Gastroesophageal sphincter (tissue), 4 donors: ENCODE measurements at regions not wholly inside any gene's neighbourhood (a gene's known extent, or its start where the extent isn't known, plus 50 kb on each side); places are given as distances from the start of the nearest gene placed in this dataset.

ENCODE experiments used
- ATAC-seq: fragments of 150-250 bp; one replicate; pipeline ENCODE4 v1.9.1; 2016; ENCODE audit warnings: mild to moderate bottlenecking, moderate library complexity
- H3K27ac ChIP-seq, 4 donors: fragments of 200-600 bp; sonication (generic) in 3 of 4; 1 replicate in 3 of 4; 2 replicates in 1 of 4; pipeline ENCODE4 v1.5.1; 2016 to 2019
- H3K27me3 ChIP-seq: fragments of 200-600 bp; sonication (generic); one replicate; pipeline ENCODE4 v1.5.1; 2019
- H3K36me3 ChIP-seq, 2 donors: fragments of 200-600 bp; sonication (generic); one replicate each; pipeline ENCODE4 v1.5.1; 2019; ENCODE audit warnings: control low read depth in 1 of 2
- H3K4me1 ChIP-seq, 3 donors: fragments of 200-600 bp; sonication (generic); 1 replicate in 2 of 3; 2 replicates in 1 of 3; pipeline ENCODE4 v1.5.1; 2016 to 2019; ENCODE audit warnings: control low read depth in 2 of 3
- H3K4me3 ChIP-seq, 2 donors: fragments of 200-600 bp; sonication (generic); one replicate each; pipeline ENCODE4 v1.5.1; 2019; ENCODE audit warnings: mild to moderate bottlenecking in 1 of 2, moderate library complexity in 1 of 2
- H3K9me3 ChIP-seq, 3 donors: fragments of 200-600 bp; sonication (generic); one replicate each; pipeline ENCODE4 v1.5.1; 2017 to 2019; ENCODE audit warnings: control low read depth in 2 of 3
- EP300 ChIP-seq: sonication (generic); formaldehyde crosslinking; IDR thresholded peaks from one replicate; pipeline ENCODE4 v1.6.1; 2017; ENCODE audit warnings: antibody characterized with exemption, mild to moderate bottlenecking
- POLR2A ChIP-seq, 2 donors: fragments of 450-650 bp; IDR thresholded peaks; one replicate each; pipeline ENCODE4 v1.6.1; 2017; ENCODE audit warnings: antibody characterized with exemption in 2 of 2, mild to moderate bottlenecking in 2 of 2, moderate library complexity in 1 of 2
- POLR2AphosphoS5 ChIP-seq: sonication (generic); formaldehyde crosslinking; IDR thresholded peaks from one replicate; pipeline ENCODE4 v1.6.1; 2017; ENCODE audit warnings: antibody characterized with exemption
- WGBS, 2 donors: methylation state at CpG; one replicate each; pipeline ENCODE4 v1.1.5; 2018; ENCODE audit warnings: low coverage in 1 of 2; 5-methylcytosine and 5-hydroxymethylcytosine counted together
- TF ChIP-seq, protein P1 (sequence below), 4 experiments: fragments of 200-600 bp in 2 of 4; fragments of 450-650 bp in 2 of 4; sonication (generic) in 1 of 4; IDR thresholded peaks; one replicate each; pipeline ENCODE4 v1.5.1; 2017 to 2019; ENCODE audit warnings: antibody characterized with exemption in 4 of 4, mild to moderate bottlenecking in 2 of 4, moderate library complexity in 2 of 4

DNA sequence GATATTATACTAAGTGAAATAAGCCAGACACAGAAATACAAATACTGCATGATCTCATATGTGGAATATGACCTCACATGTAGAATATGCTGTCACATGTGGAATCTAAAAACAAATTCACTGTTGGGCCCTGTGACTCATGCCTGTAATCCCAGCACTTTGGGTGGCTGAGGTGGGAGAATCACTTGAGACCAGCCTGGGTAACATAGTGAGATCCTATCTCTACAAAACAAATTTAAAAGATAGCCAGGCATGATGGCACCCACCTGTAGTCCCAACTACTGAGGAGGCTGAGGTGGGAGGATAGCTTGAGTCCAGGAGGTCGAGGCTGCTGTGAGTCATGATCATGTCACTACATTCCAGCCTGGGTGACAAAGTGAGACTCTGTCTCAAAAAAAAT, 160.3 kb downstream of the PTEN start:
- whole genome bisulfite sequencing, 2 donors = 78 to 100% methylated on average over 1 of the region's 1 CpG
- ATAC-seq = no peak

DNA sequence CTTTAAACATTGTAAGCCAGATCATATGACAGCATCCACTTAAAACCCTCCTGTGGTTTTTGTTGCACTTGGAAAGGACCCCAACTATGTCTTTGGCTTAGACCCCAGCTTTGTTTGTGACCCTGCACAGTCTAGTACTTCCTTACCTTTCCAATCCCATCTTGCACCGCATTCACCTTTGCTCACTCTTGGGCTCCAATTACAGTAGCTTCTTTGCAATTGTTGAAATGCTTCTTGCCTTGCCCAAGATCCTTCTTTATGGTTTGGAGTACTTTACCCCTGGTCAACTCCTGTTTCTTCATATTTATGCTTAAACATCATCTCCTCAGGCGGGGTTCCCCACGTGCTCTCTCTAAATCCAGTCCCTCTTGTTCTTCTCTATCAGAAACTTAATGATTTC, 162.6 kb downstream of the PTEN start:
- Histone ChIP-seq H3K36me3 (no peaks in the 10 kb centered on the region), H3K4me1 (no peaks in the 10 kb centered on the region), H3K27me3 (no peaks in the 10 kb centered on the region), H3K4me3 (no peak overlapping the region), H3K9me3 (no peaks in the 10 kb centered on the region), H3K27ac (no peak overlapping the region)
- TF ChIP-seq POLR2AphosphoS5 (no peak), EP300 (no peak), POLR2A (IDR thresholded peaks at IDR 0.05) (no peak)
- TF ChIP-seq, protein P1, sequence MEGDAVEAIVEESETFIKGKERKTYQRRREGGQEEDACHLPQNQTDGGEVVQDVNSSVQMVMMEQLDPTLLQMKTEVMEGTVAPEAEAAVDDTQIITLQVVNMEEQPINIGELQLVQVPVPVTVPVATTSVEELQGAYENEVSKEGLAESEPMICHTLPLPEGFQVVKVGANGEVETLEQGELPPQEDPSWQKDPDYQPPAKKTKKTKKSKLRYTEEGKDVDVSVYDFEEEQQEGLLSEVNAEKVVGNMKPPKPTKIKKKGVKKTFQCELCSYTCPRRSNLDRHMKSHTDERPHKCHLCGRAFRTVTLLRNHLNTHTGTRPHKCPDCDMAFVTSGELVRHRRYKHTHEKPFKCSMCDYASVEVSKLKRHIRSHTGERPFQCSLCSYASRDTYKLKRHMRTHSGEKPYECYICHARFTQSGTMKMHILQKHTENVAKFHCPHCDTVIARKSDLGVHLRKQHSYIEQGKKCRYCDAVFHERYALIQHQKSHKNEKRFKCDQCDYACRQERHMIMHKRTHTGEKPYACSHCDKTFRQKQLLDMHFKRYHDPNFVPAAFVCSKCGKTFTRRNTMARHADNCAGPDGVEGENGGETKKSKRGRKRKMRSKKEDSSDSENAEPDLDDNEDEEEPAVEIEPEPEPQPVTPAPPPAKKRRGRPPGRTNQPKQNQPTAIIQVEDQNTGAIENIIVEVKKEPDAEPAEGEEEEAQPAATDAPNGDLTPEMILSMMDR (IDR thresholded peaks at IDR 0.05) = no peak
- 100% methylated on average over 2 to 3 of the region's 3 CpGs for WGBS, 2 donors
- no peak for ATAC-seq

More for the DNA sequence above, 160.3 kb downstream of the PTEN start:
- Histone ChIP-seq H3K9me3 (no peaks in the 10 kb centered on the region), H3K36me3 (no peaks in the 10 kb centered on the region), H3K4me3 (no peak overlapping the region), H3K27ac (no peak overlapping the region), H3K27me3 (no peaks in the 10 kb centered on the region), H3K4me1 (no peaks in the 10 kb centered on the region)
- TF ChIP-seq, protein P1 (IDR thresholded peaks at IDR 0.05) = no peak
- no peak for TF ChIP-seq POLR2AphosphoS5
- no peak for TF ChIP-seq POLR2A (IDR thresholded peaks at IDR 0.05)
- no peak for TF ChIP-seq EP300

DNA sequence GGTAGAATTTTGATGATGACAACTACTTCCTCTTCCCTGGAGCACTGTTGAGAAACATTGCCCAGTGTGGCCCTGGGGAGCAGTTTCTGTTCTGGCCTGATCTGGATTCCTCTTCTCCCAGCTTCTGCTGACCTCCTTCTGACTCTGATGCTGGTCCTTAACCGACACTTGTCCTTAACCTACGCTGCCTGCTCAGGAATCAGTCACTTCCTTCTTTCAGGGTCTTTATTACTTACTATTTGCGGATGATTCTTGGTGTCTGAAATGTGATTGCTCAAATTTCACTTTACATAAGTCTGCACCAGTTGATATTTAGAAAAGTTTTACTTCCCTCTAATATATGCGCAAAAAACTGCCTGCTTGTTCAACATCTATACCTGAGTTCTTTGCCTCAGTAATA, 164.1 kb downstream of the PTEN start:
- Histone ChIP-seq H3K4me1 (no peaks in the 10 kb centered on the region), H3K36me3 (no peaks in the 10 kb centered on the region), H3K27ac (no peak overlapping the region), H3K9me3 (no peaks in the 10 kb centered on the region), H3K4me3 (no peak overlapping the region), H3K27me3 (no peaks in the 10 kb centered on the region)
- no peak for TF ChIP-seq POLR2AphosphoS5
- WGBS, 2 donors = 65 to 88% methylated on average over 2 to 4 of the region's 4 CpGs
- ATAC-seq = peak; percentile 76

DNA sequence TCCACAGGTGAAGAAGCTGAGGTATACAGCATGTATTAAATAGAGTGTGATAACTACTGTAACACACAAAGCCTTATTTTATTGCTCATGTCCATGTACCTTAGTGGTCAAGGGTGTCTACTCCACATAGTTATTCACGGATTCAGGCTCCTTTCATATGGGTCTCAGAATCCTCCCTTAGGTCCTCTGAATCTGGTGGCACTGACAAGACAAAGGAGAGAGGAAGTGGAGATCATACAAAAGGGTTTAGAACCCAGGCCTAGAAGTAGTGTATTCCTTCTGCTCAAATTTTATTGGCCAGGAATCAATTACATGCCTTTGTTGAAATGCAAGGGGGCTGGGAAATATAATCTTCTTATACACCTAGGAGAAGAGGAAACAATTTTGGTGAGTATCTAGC, 164.6 kb downstream of the PTEN start:
- Histone ChIP-seq H3K27ac (no peak overlapping the region), H3K4me3 (no peak overlapping the region), H3K36me3 (no peaks in the 10 kb centered on the region), H3K9me3 (no peaks in the 10 kb centered on the region), H3K4me1 (no peaks in the 10 kb centered on the region), H3K27me3 (no peaks in the 10 kb centered on the region)
- WGBS, 2 donors = 67% methylated on average over 1 of the region's 1 CpG; no CpG with 5 or more reads in 1 of the 2 donors
- no peak for ATAC-seq
- TF ChIP-seq EP300 (no peak), POLR2AphosphoS5 (no peak), POLR2A (IDR thresholded peaks at IDR 0.05) (no peak)
- TF ChIP-seq, protein P1 (IDR thresholded peaks at IDR 0.05) = no peak

DNA sequence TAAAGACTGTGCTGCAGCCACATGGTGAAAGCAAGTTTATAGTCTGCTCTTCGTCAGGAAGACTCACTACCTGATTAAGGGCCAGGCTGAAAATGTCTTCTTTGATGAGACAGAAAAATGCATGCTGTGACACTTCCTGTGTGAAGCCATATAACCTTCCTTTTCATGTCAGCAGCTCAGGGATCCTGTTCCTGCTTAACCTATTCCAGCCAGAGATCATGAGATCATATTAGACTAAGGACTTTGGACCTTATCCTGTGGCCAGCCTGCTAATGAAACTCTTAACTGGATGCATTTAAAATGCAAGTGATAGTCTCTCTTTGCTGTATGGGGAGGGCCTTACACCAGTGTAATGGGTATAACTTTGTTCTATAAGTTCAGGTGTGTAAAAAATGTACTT, 165.2 kb downstream of the PTEN start:
- ATAC-seq = no peak
- Histone ChIP-seq H3K27me3 (no peaks in the 10 kb centered on the region), H3K36me3 (no peaks in the 10 kb centered on the region), H3K4me3 (no peak overlapping the region), H3K27ac (no peak overlapping the region), H3K9me3 (no peaks in the 10 kb centered on the region), H3K4me1 (no peaks in the 10 kb centered on the region)
- 69 to 73% methylated on average over 1 of the region's 1 CpG for WGBS, 2 donors
- TF ChIP-seq, protein P1 (IDR thresholded peaks at IDR 0.05) = no peak
- TF ChIP-seq POLR2AphosphoS5 = no peak
- no peak for TF ChIP-seq EP300
- TF ChIP-seq POLR2A (IDR thresholded peaks at IDR 0.05) = no peak

DNA sequence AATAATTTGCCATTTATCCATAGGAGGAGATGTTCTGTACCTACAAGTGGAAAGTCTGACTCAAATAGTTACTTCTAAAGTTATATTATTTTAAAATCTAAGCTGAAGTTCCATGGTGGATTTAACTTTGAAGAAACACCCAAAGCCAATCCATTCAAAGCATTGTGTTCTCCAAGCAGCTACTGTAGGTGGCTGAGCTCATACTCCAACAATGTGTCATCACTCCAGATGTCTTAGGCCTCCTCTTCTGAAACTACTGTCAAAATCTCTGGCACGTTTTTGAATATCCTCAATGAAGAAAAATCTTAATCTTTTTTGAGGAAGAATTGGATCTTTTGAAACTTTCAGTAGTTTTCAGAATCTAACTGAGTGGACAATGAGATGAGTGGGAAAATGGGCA, 169.1 kb downstream of the PTEN start:
- Histone ChIP-seq H3K4me3 (no peak overlapping the region), H3K36me3 (no peaks in the 10 kb centered on the region), H3K4me1 (no peaks in the 10 kb centered on the region), H3K27ac (no peak overlapping the region), H3K27me3 (no peaks in the 10 kb centered on the region), H3K9me3 (no peaks in the 10 kb centered on the region)
- no peak for ATAC-seq
- no peak for TF ChIP-seq POLR2A (IDR thresholded peaks at IDR 0.05)
- TF ChIP-seq POLR2AphosphoS5 = no peak
- TF ChIP-seq EP300 = no peak
- 0 to 33% methylated on average over 1 of the region's 1 CpG for WGBS, 2 donors
